GM12873 (cell line): ENCODE measurements at regions not wholly inside any gene's neighbourhood (a gene's known extent, or its start where the extent isn't known, plus 50 kb on each side); places are given as distances from the start of the nearest gene placed in this dataset.

Source experiments
- TF ChIP-seq, protein P1 (sequence below): IDR thresholded peaks from 2 replicates; pipeline ENCODE4 v1.5.1; 2012; ENCODE audit warnings: low read depth, mild to moderate bottlenecking, moderate library complexity, low read length, control low read depth; ENCODE audit not compliant: insufficient read depth; ENCODE audit errors: missing control alignments

DNA sequence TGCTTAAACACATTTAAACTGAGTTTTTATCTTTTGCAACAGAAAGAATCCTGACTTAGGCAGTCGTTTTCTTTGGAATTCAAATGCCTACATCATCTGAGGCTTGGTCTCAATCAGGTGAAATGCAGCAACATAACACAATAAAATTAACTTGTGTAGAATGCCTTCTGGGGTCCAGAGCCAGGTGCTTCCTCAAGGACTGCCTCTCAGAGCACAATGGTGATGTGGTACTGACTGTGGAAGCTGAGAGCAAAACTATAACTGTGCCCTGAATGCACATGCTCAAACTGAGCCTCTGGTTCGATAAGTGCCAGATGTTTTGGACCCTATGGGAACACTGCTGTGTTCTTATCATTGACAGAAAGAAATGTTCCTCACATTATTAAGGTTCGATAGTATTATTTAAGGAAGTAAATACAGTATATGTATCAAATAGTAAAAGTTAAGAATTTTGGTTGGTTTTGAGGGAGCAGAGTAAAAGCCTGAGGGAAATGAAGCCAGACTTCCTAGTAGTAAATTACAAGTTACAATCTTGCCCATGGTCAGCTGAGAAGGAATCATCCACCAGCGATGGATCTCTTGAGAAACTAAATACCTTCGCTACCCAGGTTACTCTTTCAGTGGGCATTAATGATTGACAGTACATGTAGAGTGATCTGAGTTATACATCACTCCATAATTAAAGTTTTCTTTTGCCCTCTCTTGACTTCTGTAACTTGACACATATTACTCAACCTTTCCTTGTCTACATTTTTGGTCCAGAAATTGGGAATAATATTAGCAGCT is 122.9 kb upstream of the ATP2B1 start:
- TF ChIP-seq, protein P1, sequence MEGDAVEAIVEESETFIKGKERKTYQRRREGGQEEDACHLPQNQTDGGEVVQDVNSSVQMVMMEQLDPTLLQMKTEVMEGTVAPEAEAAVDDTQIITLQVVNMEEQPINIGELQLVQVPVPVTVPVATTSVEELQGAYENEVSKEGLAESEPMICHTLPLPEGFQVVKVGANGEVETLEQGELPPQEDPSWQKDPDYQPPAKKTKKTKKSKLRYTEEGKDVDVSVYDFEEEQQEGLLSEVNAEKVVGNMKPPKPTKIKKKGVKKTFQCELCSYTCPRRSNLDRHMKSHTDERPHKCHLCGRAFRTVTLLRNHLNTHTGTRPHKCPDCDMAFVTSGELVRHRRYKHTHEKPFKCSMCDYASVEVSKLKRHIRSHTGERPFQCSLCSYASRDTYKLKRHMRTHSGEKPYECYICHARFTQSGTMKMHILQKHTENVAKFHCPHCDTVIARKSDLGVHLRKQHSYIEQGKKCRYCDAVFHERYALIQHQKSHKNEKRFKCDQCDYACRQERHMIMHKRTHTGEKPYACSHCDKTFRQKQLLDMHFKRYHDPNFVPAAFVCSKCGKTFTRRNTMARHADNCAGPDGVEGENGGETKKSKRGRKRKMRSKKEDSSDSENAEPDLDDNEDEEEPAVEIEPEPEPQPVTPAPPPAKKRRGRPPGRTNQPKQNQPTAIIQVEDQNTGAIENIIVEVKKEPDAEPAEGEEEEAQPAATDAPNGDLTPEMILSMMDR = no peak

GRCh38 chr12:89829434-89829975 is 120.9 kb upstream of the ATP2B1 start:
- TF ChIP-seq, protein P1 = no peak

DNA sequence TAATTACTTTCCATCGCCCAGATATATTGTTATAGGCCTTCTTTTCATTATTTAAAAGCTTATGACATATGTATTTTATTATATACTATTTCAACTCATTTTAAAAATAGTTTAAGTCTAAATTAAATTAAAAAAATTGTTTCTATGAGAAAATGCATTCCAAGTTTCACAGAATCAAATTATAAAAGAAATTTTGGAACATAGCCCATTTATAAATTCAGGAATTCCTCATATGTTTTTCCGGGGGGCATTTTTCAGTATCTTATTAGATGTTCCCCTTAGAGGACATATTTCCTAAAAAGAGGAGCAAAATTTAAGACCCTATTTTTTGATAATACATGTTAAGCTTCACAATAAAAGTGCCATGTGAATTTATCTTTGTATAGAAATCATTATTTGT is 119.9 kb upstream of the ATP2B1 start:
- TF ChIP-seq, protein P1 = no peak

DNA sequence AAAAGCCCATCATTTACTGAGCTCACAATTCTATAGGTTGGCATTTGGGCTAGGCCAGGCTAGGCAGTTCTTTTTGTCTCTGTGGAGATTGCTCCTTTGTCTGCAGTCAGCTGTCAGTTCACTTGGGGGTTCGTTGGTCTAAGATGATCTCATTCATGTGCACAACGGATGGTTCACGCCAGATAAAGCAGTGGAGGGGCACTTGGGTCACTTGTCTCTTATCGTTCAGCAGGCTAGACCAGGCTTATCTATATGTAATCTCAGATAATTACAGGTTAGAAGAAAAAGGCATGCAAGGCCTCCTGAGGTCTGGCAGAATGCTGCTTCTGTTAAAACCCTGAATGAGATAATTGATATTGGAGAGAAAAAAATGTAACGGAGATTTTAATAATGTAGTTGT is 119.0 kb upstream of the ATP2B1 start:
- TF ChIP-seq, protein P1 = no peak

GRCh38 chr12:89826468-89826867 is 117.8 kb upstream of the ATP2B1 start:
- TF ChIP-seq, protein P1 = no peak

DNA sequence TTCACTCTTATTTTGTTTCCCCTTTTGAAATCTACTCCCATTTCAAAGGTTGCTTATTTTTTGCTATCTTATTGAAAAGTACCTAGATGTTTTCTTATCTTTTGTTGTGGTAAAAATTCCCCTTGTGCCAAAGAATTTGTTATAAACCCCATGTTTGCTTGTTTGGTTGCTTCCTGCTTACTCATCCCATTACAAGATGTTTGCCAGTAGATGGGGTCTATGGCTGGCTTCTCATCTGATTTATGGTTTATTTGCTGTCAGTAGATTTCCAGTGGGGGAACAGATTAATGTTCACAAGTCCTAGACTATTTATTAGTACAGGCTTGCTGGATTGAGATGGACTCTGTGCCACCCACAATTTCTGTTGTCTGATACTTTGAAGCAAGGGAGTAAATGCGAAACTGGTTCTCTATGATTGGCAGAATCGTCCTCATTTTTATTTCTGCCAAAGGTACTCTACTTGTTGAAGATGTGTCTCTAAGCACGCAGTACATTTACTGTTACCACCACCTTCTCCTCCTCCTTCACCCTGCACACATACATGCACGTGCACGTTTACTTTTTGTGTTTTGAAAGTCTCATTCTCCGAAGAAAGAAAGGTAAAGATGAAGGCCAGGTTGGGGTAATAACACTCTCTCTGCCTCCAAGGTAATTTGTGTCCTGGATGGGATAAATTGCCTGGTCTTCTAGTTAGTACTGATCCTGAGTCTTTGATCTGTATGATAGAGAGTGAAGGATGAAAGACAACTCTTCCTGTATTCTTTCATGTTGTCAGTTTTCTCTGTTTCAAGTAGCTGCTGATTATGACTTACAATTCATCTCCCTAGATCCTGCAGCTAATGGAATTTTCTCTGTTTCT is 117.2 kb upstream of the ATP2B1 start:
- TF ChIP-seq, protein P1 = no peak

DNA sequence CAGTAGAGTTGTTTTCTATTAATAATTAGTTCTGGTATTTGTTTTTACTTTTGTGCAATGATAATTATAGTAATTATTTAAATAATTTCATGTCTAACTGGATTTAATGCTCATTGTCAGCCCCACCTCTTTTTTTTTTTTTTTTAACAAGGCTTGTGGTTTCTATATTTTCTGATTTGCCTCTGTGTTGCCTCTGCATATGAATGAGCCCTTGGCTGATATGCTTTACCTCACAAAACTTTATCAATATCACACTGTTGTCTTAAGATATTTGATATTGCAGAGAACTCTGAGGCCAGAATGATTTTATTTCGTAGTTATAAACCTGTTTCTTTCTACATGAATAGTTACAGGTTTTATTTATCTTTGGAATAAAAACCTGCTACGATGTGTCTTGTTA is 116.2 kb upstream of the ATP2B1 start:
- TF ChIP-seq, protein P1 = no peak
